Endothelial cell of umbilical vein (primary cell): ENCODE measurements at regions not wholly inside any gene's neighbourhood (a gene's known extent, or its start where the extent isn't known, plus 50 kb on each side); places are given as distances from the start of the nearest gene placed in this dataset.

Experiments
- BruUV-seq: library from RNA; stranded (reverse); fragments of 400-500 nt; replicated peaks from 2 replicates; lab custom pipeline; 2021; lab: Mats Ljungman, UMichigan
- CTCF ChIA-PET: fragments of 300-600, 350-600 bp; sonication (Branson Sonifier 250); formaldehyde crosslinking; loops from one replicate; lab custom pipeline; 2021; ENCODE audit warnings: antibody characterized with exemption, inconsistent platforms; lab: Charles Lee
- POLR2A ChIA-PET: fragments of 300-600, 350-600 bp; sonication (Branson Sonifier 250); formaldehyde crosslinking; loops from one replicate; lab custom pipeline; 2021; ENCODE audit warnings: antibody characterized with exemption, inconsistent platforms; lab: Charles Lee
- DNase-seq: peaks from one replicate; pipeline ENCODE4 v3.0.0-alpha.2; 2011; ENCODE audit warnings: low read depth, low spot score
- FAIRE-seq: peaks from 2 replicates; lab custom pipeline; 2011; peaks lifted over from hg19 to GRCh38; lab: Jason Lieb, UNC
- H2AFZ ChIP-seq: 2 replicates; pipeline ENCODE4 v1.6.0; 2012; ENCODE audit warnings: low read depth, low read length, control low read depth, inconsistent platforms
- H3K27ac ChIP-seq: 2 replicates; pipeline ENCODE4 v1.5.1; 2011; ENCODE audit warnings: low read depth, mild to moderate bottlenecking, control low read depth, low read length, moderate library complexity; ENCODE audit not compliant: insufficient read depth
- H3K27me3 ChIP-seq, 2 experiments: 2 replicates each; pipeline versions ENCODE4 v1.6.0 to v1.6.1; 2011; ENCODE audit warnings: low read length in 2 of 2, mixed read lengths in 1 of 2; ENCODE audit not compliant: control insufficient read depth in 2 of 2, insufficient read depth in 2 of 2
- H3K36me3 ChIP-seq, 2 experiments: 2 replicates in 1 of 2; 3 replicates in 1 of 2; pipeline ENCODE4 v1.5.1; 2011; ENCODE audit warnings: low read length in 2 of 2, mild to moderate bottlenecking in 1 of 2, moderate library complexity in 1 of 2; ENCODE audit not compliant: control insufficient read depth in 2 of 2, insufficient read depth in 2 of 2; ENCODE audit errors: extremely low read depth in 1 of 2
- H3K4me1 ChIP-seq: 3 replicates; pipeline ENCODE4 v1.5.1; 2011; ENCODE audit warnings: mild to moderate bottlenecking, low read length; ENCODE audit not compliant: control insufficient read depth, insufficient read depth; ENCODE audit errors: extremely low read depth
- H3K4me2 ChIP-seq: 2 replicates; pipeline ENCODE4 v1.6.1; 2011; ENCODE audit warnings: low read length, control low read depth, mixed read lengths; ENCODE audit not compliant: insufficient read depth
- H3K4me3 ChIP-seq, 3 experiments: fragments of 200-600 bp in 1 of 3; sonication (generic), shearing (Covaris generic) in 1 of 3; replicated peaks in 1 of 3; 2 replicates each; pipeline ENCODE4 v1.5.1; 2011 to 2016; ENCODE audit warnings: control low read depth in 3 of 3, low read length in 3 of 3, mild to moderate bottlenecking in 2 of 3, inconsistent platforms in 1 of 3, low read depth in 1 of 3, moderate library complexity in 1 of 3; ENCODE audit not compliant: insufficient read depth in 1 of 3
- H3K79me2 ChIP-seq: 2 replicates; pipeline ENCODE4 v1.6.0; 2012; ENCODE audit warnings: low read length, inconsistent platforms; ENCODE audit not compliant: control insufficient read depth, insufficient read depth
- H3K9ac ChIP-seq: replicated peaks from 2 replicates; pipeline ENCODE3; 2011; ENCODE audit warnings: low read length, control low read depth; ENCODE audit not compliant: insufficient read depth; ENCODE audit errors: extremely low read depth
- H3K9me1 ChIP-seq: replicated peaks from 3 replicates; pipeline ENCODE4 v1.6.0; 2011; ENCODE audit warnings: mild to moderate bottlenecking, low read length; ENCODE audit not compliant: control insufficient read depth, insufficient read depth; ENCODE audit errors: extremely low read depth
- H3K9me3 ChIP-seq: replicated peaks from 2 replicates; pipeline ENCODE4 v1.5.1; 2012; ENCODE audit warnings: low read length, inconsistent platforms; ENCODE audit not compliant: control insufficient read depth, insufficient read depth
- H4K20me1 ChIP-seq: replicated peaks from 2 replicates; pipeline ENCODE3; 2011; ENCODE audit warnings: mild to moderate bottlenecking, low read length; ENCODE audit not compliant: control insufficient read depth, insufficient read depth; ENCODE audit errors: extremely low read depth
- EZH2 ChIP-seq: IDR thresholded peaks from 2 replicates; pipeline ENCODE4 v1.6.1; 2012; ENCODE audit warnings: borderline replicate concordance, low read depth, mild to moderate bottlenecking, moderate library complexity, low read length, inconsistent platforms; ENCODE audit not compliant: severe bottlenecking
- FOS ChIP-seq: IDR thresholded peaks from 2 replicates; pipeline ENCODE4 v1.6.1; 2011; ENCODE audit warnings: mild to moderate bottlenecking, low read length, moderate library complexity, borderline replicate concordance; ENCODE audit not compliant: insufficient read depth
- GATA2 ChIP-seq: IDR thresholded peaks from 2 replicates; pipeline ENCODE4 v1.7.0; 2011; ENCODE audit warnings: low read depth, mild to moderate bottlenecking, moderate library complexity, mixed read lengths, low read length; ENCODE audit not compliant: insufficient read length, insufficient read depth
- JUN ChIP-seq: IDR thresholded peaks from 2 replicates; pipeline ENCODE4 v1.6.1; 2011; ENCODE audit warnings: borderline replicate concordance, low read depth; ENCODE audit not compliant: insufficient read length, insufficient read depth
- MYC ChIP-seq: IDR thresholded peaks from one replicate; pipeline ENCODE4 v1.6.1; 2011; ENCODE audit warnings: mild to moderate bottlenecking, low read depth, low read length
- POLR2A ChIP-seq: IDR thresholded peaks from 2 replicates; pipeline ENCODE4 v1.6.1; 2012; ENCODE audit warnings: low read depth, mild to moderate bottlenecking, control low read depth, low read length
- POLR2AphosphoS5 ChIP-seq: IDR thresholded peaks from 2 replicates; pipeline ENCODE4 v1.6.1; 2012; ENCODE audit warnings: low read depth, mild to moderate bottlenecking, control low read depth, low read length, moderate library complexity; ENCODE audit not compliant: insufficient read depth
- dilution Hi-C: fragments of 300-500 bp; cut with MboI; formaldehyde crosslinking; loops from one replicate; pipeline ENCODE4 v1.15.0; 2019; ENCODE audit warnings: low sequenced_read_pairs; ENCODE audit not compliant: extremely low pct_ligation_motif_present
- intact Hi-C: fragments of 100-400 bp; cut with micrococcal nuclease; formaldehyde crosslinking; loops from one replicate; pipeline ENCODE4 v1.10.0; 2022
- TF ChIP-seq, protein P1 (sequence below), 2 donors: IDR thresholded peaks; 1 replicate in 1 of 2; 2 replicates in 1 of 2; pipeline ENCODE4 v1.5.1; 2011; ENCODE audit warnings: low read length in 2 of 2, mild to moderate bottlenecking in 2 of 2, moderate library complexity in 2 of 2, control low read depth in 1 of 2, inconsistent platforms in 1 of 2, low read depth in 1 of 2; ENCODE audit not compliant: insufficient read depth in 1 of 2; ENCODE audit errors: extremely low read depth in 1 of 2
- TF ChIP-seq, protein P2 (sequence below): IDR thresholded peaks from 2 replicates; pipeline ENCODE4 v1.6.1; 2011; ENCODE audit not compliant: insufficient read depth, insufficient read length

DNA sequence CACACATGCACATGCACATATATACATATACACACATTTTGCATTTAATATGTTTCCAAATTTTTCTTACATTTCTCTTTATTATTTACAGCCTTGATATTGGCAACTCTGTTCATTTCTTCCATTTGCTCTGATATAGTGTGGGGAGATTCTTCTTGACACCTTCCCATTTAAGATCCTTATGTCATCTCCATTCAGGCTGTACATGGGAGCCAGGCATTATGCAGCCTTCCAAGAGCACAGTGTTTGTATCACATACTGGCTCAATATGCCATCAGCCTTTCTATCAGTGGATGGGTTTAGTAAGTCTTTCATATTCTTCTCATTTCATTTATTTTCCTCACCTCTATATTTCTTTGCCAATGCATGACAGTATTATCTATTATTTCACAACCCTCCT lies 372.3 kb upstream of the FTMT start:
- ChIA-PET POLR2A (no interaction called here), CTCF (interaction anchor here (1.1 kb wide), 1 partner anchor 39 kb away, joined by 3 read pairs; no protein-coding TSS in a partner anchor)
- H3K4me1 ChIP-seq: no peaks in the 10 kb centered on the region
- H3K4me2 ChIP-seq: no peak overlapping the region
- H3K79me2 ChIP-seq: no peaks in the 10 kb centered on the region
- BruUV-seq: no TSS peak
- H3K27me3 ChIP-seq: no peaks in the 10 kb centered on the region
- H3K9ac ChIP-seq: no peak overlapping the region
- H4K20me1 ChIP-seq: no peaks in the 10 kb centered on the region
- no peaks in the 10 kb centered on the region for H3K9me1 ChIP-seq
- no peak for FAIRE-seq
- intact Hi-C loops (no loop called here), dilution Hi-C loops (no loop called here)
- H3K4me3 ChIP-seq: no peak overlapping the region
- no peak overlapping the region for H3K27ac ChIP-seq
- DNase-seq: no peak
- TF ChIP-seq POLR2A: no peak
- TF ChIP-seq, protein P1, sequence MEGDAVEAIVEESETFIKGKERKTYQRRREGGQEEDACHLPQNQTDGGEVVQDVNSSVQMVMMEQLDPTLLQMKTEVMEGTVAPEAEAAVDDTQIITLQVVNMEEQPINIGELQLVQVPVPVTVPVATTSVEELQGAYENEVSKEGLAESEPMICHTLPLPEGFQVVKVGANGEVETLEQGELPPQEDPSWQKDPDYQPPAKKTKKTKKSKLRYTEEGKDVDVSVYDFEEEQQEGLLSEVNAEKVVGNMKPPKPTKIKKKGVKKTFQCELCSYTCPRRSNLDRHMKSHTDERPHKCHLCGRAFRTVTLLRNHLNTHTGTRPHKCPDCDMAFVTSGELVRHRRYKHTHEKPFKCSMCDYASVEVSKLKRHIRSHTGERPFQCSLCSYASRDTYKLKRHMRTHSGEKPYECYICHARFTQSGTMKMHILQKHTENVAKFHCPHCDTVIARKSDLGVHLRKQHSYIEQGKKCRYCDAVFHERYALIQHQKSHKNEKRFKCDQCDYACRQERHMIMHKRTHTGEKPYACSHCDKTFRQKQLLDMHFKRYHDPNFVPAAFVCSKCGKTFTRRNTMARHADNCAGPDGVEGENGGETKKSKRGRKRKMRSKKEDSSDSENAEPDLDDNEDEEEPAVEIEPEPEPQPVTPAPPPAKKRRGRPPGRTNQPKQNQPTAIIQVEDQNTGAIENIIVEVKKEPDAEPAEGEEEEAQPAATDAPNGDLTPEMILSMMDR (IDR thresholded peaks at IDR 0.05; ENCODE audit: extremely low read depth in 1 of 2, insufficient read depth in 1 of 2, low read depth in 1 of 2, low read length in 2 of 2): no peak
- no peaks in the 10 kb centered on the region for H3K9me3 ChIP-seq
- H3K36me3 ChIP-seq: no peaks in the 10 kb centered on the region
- H2AFZ ChIP-seq: no peak overlapping the region

DNA sequence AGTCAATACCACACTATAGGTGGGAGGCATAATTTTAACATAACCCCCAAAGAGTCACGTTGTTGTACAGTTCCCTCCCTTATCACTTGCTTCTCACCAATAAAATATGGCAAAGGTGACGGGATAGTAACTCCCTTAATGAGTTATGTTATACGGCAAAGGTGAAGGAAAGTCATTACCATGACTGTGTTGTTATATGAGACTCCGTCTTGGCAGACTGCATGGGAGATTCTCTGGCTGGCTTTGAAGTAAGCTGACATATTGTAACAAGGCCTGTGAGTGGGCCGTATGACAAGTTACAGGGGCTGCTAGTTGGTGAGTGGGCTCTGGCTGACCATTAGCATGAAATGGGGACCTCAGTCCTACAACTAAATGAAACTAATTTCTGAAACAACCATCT lies 366.4 kb upstream of the FTMT start:
- POLR2A ChIA-PET: no interaction called here
- intact Hi-C loops: no loop called here

More for the DNA sequence above, 366.4 kb upstream of the FTMT start:
- BruUV-seq: no TSS peak
- Histone ChIP-seq H3K9me3 (no peaks in the 10 kb centered on the region), H3K36me3 (no peaks in the 10 kb centered on the region), H3K27ac (no peak overlapping the region), H3K27me3 (no peaks in the 10 kb centered on the region), H3K9me1 (no peaks in the 10 kb centered on the region), H3K9ac (no peak overlapping the region), H3K4me2 (no peak overlapping the region), H4K20me1 (no peaks in the 10 kb centered on the region), H2AFZ (no peak overlapping the region), H3K79me2 (no peaks in the 10 kb centered on the region), H3K4me3 (no peak overlapping the region), H3K4me1 (no peaks in the 10 kb centered on the region)
- CTCF ChIA-PET: interaction anchor here (1.2 kb wide), 1 partner anchor 12 kb away, joined by 4 read pairs; no protein-coding TSS in a partner anchor
- DNase-seq (no peak), FAIRE-seq (no peak)
- TF ChIP-seq GATA2 (no peak), FOS (no peak), POLR2AphosphoS5 (no peak), EZH2 (no peak), MYC (no peak), JUN (no peak), POLR2A (no peak)
- TF ChIP-seq, protein P1 (IDR thresholded peaks at IDR 0.05; ENCODE audit: extremely low read depth in 1 of 2, insufficient read depth in 1 of 2, low read depth in 1 of 2, low read length in 2 of 2): no peak
- TF ChIP-seq, protein P2, sequence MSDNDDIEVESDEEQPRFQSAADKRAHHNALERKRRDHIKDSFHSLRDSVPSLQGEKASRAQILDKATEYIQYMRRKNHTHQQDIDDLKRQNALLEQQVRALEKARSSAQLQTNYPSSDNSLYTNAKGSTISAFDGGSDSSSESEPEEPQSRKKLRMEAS: no peak
- dilution Hi-C loops: no loop called here
